ENCODE measurements at regions not wholly inside any gene's neighbourhood (a gene's known extent, or its start where the extent isn't known, plus 50 kb on each side); places are given as distances from the start of the nearest gene placed in this dataset.
A peak's percentile ranks its signal among the peaks of the same experiment; 100 is the strongest.
"Not testable (repeated sequence)": the region's sequence is repeated elsewhere in the genome, so short reads cannot be mapped to it uniquely, and the experiment has no call there.

DNA sequence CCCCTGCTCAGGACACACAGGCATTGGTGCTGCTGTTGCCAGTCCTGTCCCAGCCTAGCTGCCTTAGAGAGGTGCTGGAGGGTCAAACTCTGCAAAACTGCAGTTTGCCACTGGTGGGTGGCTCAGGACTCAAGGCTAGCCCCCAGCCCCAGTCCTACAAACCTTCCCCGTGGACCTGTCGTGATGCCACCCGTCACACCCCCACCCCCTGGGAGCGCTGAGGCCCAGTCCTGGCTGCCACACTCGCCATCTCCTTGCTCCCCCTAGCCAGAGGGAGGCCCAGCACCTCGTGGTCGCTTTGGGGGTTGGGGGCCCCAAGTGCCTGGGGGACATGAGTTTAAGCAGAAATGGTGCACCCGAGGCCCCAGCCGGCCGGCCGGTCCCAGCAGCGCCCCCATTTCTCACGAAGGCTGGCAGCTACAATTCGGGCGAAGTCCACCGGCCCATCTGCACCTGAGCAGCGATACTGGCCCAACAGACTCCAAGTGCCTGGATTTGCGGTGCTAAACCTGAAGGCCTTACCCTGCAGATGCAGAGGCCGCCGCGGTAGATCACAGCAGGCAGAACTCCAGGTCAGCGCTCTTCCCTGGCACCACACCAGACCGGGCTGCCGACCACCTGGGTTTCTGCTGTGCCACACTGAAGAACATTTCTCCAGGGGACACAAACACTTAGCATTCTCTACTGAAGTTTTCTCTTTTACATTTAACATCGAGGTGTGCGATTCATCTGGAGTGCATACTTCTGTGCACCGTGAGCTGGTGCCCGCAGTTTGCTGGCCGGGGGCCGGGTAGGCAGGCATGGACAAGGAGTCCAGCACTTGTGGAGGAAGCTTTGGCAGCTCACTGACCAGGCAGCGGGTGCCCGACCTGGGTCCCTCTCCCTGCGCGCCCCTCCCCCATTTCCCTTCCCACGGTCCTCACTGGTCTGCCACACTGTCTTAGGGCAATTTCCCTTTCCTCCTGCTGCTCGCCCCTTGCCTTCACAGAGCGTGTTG lies 130.0 kb downstream of the KCNJ12 start:
- Histone ChIP-seq H3K27me3 (peaks cover 0 to 12% (median 7%) of the 10 kb centered on the region in 7 donors), H3K4me1 (peaks cover 0 to 7% (median 0%) of the 10 kb centered on the region in 9 donors), H3K4me3 (no peak overlapping the region), H3K9me3 (no peaks in the 10 kb centered on the region), H3K36me3 (no peaks in the 10 kb centered on the region), H3K27ac (no peak overlapping the region)
- DNase-seq = no peak
- WGBS, 2 donors = 87 to 90% methylated on average over 37 of the region's 37 CpGs
- intact Hi-C loops (cut with DNase I) = loop anchor here in 1 of 10 donors (5.0 kb wide), 1 partner anchor 49 kb away; no protein-coding TSS in a partner anchor
- peak in 1 of 8 donors; percentile 62 for ATAC-seq
- TF ChIP-seq, protein P1, sequence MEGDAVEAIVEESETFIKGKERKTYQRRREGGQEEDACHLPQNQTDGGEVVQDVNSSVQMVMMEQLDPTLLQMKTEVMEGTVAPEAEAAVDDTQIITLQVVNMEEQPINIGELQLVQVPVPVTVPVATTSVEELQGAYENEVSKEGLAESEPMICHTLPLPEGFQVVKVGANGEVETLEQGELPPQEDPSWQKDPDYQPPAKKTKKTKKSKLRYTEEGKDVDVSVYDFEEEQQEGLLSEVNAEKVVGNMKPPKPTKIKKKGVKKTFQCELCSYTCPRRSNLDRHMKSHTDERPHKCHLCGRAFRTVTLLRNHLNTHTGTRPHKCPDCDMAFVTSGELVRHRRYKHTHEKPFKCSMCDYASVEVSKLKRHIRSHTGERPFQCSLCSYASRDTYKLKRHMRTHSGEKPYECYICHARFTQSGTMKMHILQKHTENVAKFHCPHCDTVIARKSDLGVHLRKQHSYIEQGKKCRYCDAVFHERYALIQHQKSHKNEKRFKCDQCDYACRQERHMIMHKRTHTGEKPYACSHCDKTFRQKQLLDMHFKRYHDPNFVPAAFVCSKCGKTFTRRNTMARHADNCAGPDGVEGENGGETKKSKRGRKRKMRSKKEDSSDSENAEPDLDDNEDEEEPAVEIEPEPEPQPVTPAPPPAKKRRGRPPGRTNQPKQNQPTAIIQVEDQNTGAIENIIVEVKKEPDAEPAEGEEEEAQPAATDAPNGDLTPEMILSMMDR (IDR thresholded peaks at IDR 0.05) = no peak

DNA sequence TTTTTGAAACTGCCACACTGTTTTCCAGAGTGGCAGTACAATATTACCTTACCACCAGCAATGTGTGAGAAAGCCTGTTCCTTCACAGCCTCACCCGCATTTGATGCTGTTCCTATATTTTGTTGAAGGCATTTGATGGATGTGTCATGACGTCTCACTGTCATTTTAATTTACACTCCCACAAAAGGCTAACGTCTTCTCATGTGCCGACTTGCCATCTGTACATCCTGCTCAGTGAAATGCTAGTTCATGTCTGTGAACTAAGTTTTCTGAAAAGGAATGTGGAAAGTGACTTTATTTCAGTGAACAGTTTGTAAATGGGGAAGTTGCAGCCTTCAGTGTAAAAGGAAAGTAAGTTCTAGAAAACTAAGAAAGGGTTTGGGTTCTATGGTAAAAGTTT lies 131.6 kb downstream of the KCNJ12 start:
- intact Hi-C loops (cut with DNase I) = loop anchor here in 1 of 10 donors (5.0 kb wide), 1 partner anchor 51 kb away; no protein-coding TSS in a partner anchor
- not testable (repeated sequence) for H3K4me3 ChIP-seq, ATAC-seq, H3K27ac ChIP-seq, H3K36me3 ChIP-seq, DNase-seq, H3K9me3 ChIP-seq
- Histone ChIP-seq H3K27me3 (peaks cover 0 to 17% (median 7%) of the 10 kb centered on the region in 7 donors), H3K4me1 (peaks cover 0 to 19% (median 4%) of the 10 kb centered on the region in 9 donors)
- 73 to 77% methylated on average over 4 of the region's 4 CpGs for whole genome bisulfite sequencing, 2 donors

DNA sequence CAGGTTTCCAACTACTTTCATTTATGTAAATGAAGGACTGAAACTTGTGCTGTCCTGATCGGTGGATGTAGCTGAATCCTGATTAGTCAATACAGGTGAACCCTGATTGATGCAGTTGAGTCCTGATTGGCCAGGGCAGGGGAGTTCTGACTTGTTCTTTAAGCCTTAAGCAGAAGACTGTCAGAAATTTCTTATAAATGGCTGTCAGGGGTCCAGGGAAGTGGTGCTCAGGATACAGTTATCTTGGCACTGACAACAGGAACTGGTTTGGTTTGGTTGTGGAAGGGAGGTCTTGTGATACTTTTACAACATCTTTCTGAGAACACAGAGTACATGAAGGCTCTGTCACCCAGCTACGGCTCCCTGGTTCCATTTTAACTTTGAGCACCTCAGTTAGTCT lies 132.1 kb downstream of the KCNJ12 start:
- Histone ChIP-seq H3K27ac (no peak overlapping the region), H3K9me3 (no peaks in the 10 kb centered on the region), H3K27me3 (peaks cover 0 to 17% (median 7%) of the 10 kb centered on the region in 7 donors), H3K4me3 (no peak overlapping the region), H3K36me3 (no peaks in the 10 kb centered on the region), H3K4me1 (peaks cover 0 to 20% (median 4%) of the 10 kb centered on the region in 9 donors)
- intact Hi-C loops (cut with DNase I) = loop anchor here in 1 of 10 donors (5.0 kb wide), 1 partner anchor 51 kb away; no protein-coding TSS in a partner anchor
- no peak for DNase-seq
- ATAC-seq = no peak
- 85 to 87% methylated on average over 2 of the region's 2 CpGs for WGBS, 2 donors
- TF ChIP-seq, protein P1 (IDR thresholded peaks at IDR 0.05) = no peak

DNA sequence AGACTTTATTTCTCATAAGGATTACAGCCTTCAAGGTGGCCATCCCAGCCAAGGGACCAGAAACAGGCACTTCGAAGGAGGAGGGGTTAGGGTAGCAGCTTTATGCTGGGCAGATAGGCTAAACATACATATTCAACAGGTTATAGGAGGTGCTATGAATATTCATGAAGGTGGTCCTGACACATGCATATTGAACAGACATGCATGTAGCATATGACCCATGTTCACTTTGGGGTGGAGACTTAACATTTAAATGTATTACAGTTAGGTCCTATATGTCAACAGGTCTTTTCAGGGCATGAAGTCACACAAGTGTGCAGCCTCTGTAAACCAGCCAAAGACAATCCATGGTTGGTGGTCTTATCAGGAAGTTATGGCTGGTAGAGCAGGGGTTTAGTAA lies 133.2 kb downstream of the KCNJ12 start:
- not testable (repeated sequence) for H3K36me3 ChIP-seq, H3K4me3 ChIP-seq, ATAC-seq, H3K27ac ChIP-seq, DNase-seq, H3K9me3 ChIP-seq
- Histone ChIP-seq H3K27me3 (peaks cover 0 to 21% (median 7%) of the 10 kb centered on the region in 7 donors), H3K4me1 (peaks cover 0 to 20% (median 4%) of the 10 kb centered on the region in 9 donors)
- WGBS, 2 donors = 88 to 93% methylated on average over 1 of the region's 1 CpG
- intact Hi-C loops (cut with DNase I) = loop anchor here in 1 of 10 donors (5.0 kb wide), 1 partner anchor 52 kb away; no protein-coding TSS in a partner anchor

DNA sequence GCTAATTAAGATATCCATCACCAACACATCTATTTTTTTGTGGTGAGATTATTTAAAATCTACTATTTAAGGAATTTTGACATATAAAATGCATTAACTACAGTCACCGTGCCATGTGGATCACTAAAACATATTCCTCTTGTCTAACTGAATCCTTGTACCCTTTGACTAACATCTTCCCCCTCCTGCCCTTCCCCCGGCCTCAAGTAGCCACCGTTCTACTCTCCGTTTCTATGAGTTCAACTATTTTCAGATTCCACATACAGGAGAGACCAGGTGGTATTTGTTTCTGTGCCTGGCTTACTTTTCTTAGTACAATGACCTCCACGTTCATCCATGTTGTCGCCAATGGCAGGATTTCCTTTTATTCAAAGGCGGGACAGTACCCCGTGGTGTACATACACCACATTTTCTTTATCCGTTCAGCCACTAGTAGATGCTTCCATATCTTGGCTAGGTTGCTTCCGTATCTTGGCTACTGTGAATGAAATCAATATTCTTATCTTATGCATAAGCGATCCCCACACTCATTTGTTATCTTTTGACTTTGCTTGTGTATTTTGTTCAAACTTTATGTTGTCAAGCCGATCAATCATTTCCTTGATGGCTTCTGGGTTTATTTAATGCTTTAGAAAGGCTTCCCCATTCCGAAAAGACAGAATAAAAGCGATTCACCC lies 134.7 kb downstream of the KCNJ12 start:
- WGBS, 2 donors = 32% methylated on average over 14 of the region's 14 CpGs
- Histone ChIP-seq H3K4me1 (peaks cover 0 to 20% (median 4%) of the 10 kb centered on the region in 9 donors), H3K27ac (peak overlapping the region in 9 of 10 donors; percentile 21 to 81 (median 60)), H3K27me3 (peaks cover 0 to 21% (median 0%) of the 10 kb centered on the region in 7 donors), H3K36me3 (no peaks in the 10 kb centered on the region), H3K9me3 (no peaks in the 10 kb centered on the region), H3K4me3 (peak overlapping the region; percentile 38 to 69 (median 62))
- ATAC-seq (peak in 2 of 8 donors; percentile 41 to 48), DNase-seq (no peak)
- TF ChIP-seq, protein P1 (IDR thresholded peaks at IDR 0.05) = no peak
- intact Hi-C loops (cut with DNase I) = loop anchor here (1.0 to 10.0 kb wide), 10 partner anchors 52 to 396 kb away; partner anchors contain the start of genes MAP2K3 (in 6 of the 10) and DHRS7B (in 4 of the 10)
